CD14-positive monocyte (primary cell): ENCODE measurements at regions not wholly inside any gene's neighbourhood (a gene's known extent, or its start where the extent isn't known, plus 50 kb on each side); places are given as distances from the start of the nearest gene placed in this dataset.

Experiments
- DNase-seq, 3 donors: peaks; one replicate each; pipeline ENCODE4 v3.0.0-alpha.2; 2011 to 2022
- H2AFZ ChIP-seq: 2 replicates; pipeline ENCODE4 v1.6.0; 2012; ENCODE audit warnings: mild to moderate bottlenecking, low read depth, low read length, inconsistent platforms; ENCODE audit not compliant: insufficient read depth, poor library complexity, severe bottlenecking
- H3K27ac ChIP-seq, 2 donors: 1 replicate in 1 of 2; 2 replicates in 1 of 2; pipeline ENCODE4 v1.5.1; 2012 to 2013; ENCODE audit warnings: low read length in 2 of 2, control low read depth in 1 of 2, inconsistent platforms in 1 of 2, low read depth in 1 of 2, mild to moderate bottlenecking in 1 of 2
- H3K27me3 ChIP-seq, 2 donors: one replicate each; pipeline versions ENCODE4 v1.6.0 to v1.6.1; 2011 to 2013; ENCODE audit warnings: low read length in 2 of 2; ENCODE audit not compliant: control insufficient read depth in 2 of 2, insufficient read depth in 2 of 2
- H3K36me3 ChIP-seq, 2 donors: replicated peaks in 1 of 2; 1 replicate in 1 of 2; 2 replicates in 1 of 2; pipeline versions ENCODE4 v1.5.1 to v1.6.1; 2012 to 2013; ENCODE audit warnings: low read length in 2 of 2, control low read depth in 1 of 2, inconsistent platforms in 1 of 2, mild to moderate bottlenecking in 1 of 2; ENCODE audit not compliant: insufficient read depth in 2 of 2, control insufficient read depth in 1 of 2
- H3K4me1 ChIP-seq, 2 donors: 1 replicate in 1 of 2; 2 replicates in 1 of 2; pipeline versions ENCODE4 v1.5.1 to v1.6.1; 2012 to 2013; ENCODE audit warnings: low read length in 2 of 2, control low read depth in 1 of 2, inconsistent platforms in 1 of 2, mild to moderate bottlenecking in 1 of 2, moderate library complexity in 1 of 2; ENCODE audit not compliant: insufficient read depth in 2 of 2, control insufficient read depth in 1 of 2
- H3K4me2 ChIP-seq: replicated peaks from 2 replicates; pipeline ENCODE3; 2012; ENCODE audit warnings: low read length, moderate library complexity, mild to moderate bottlenecking; ENCODE audit not compliant: poor library complexity, severe bottlenecking; ENCODE audit errors: extremely low read depth
- H3K4me3 ChIP-seq, 3 experiments: fragments of 200-600 bp in 1 of 3; sonication (generic) in 1 of 3; replicated peaks in 1 of 3; 1 replicate in 2 of 3; 2 replicates in 1 of 3; pipeline ENCODE4 v1.5.1; 2011 to 2013; ENCODE audit warnings: low read length in 3 of 3, mild to moderate bottlenecking in 3 of 3, control low read depth in 2 of 3, low read depth in 2 of 3, inconsistent platforms in 1 of 3, moderate library complexity in 1 of 3
- H3K79me2 ChIP-seq: 2 replicates; pipeline ENCODE4 v1.6.0; 2012; ENCODE audit warnings: mild to moderate bottlenecking, control low read depth, inconsistent platforms, low read length, moderate library complexity; ENCODE audit not compliant: insufficient read depth
- H3K9ac ChIP-seq: 2 replicates; pipeline ENCODE4 v1.6.0; 2017; ENCODE audit warnings: low read length, mild to moderate bottlenecking; ENCODE audit not compliant: insufficient read depth, poor library complexity, severe bottlenecking
- H3K9me3 ChIP-seq, 2 donors: replicated peaks in 1 of 2; 1 replicate in 1 of 2; 2 replicates in 1 of 2; pipeline versions ENCODE4 v1.5.1 to v1.6.1; 2012 to 2013; ENCODE audit warnings: low read length in 2 of 2, control low read depth in 1 of 2; ENCODE audit not compliant: control insufficient read depth in 1 of 2, insufficient read depth in 1 of 2
- H4K20me1 ChIP-seq: 2 replicates; pipeline ENCODE4 v1.6.0; 2012; ENCODE audit warnings: mild to moderate bottlenecking, low read length, control low read depth, moderate library complexity; ENCODE audit not compliant: insufficient read depth
- H3K27ac Mint-ChIP-seq, 7 donors: one replicate each; pipeline ENCODE4 v1.8.0; 2020; ENCODE audit warnings: mild to moderate bottlenecking in 7 of 7, mixed read lengths in 7 of 7, moderate library complexity in 6 of 7, inconsistent platforms in 2 of 7
- H3K27me3 Mint-ChIP-seq, 3 donors: one replicate each; pipeline ENCODE4 v1.8.0; 2021 to 2022; ENCODE audit warnings: low read depth in 3 of 3, mild to moderate bottlenecking in 3 of 3, mixed read lengths in 3 of 3, moderate library complexity in 3 of 3, inconsistent platforms in 1 of 3
- H3K36me3 Mint-ChIP-seq, 2 donors: one replicate each; pipeline ENCODE4 v1.8.0; 2020; ENCODE audit warnings: mixed read lengths in 2 of 2, inconsistent platforms in 1 of 2, mild to moderate bottlenecking in 1 of 2
- H3K4me1 Mint-ChIP-seq: one replicate; pipeline ENCODE4 v1.8.0; 2020; ENCODE audit warnings: mild to moderate bottlenecking, mixed read lengths
- H3K4me3 Mint-ChIP-seq, 2 donors: one replicate each; pipeline ENCODE4 v1.8.0; 2020; ENCODE audit warnings: mild to moderate bottlenecking in 2 of 2, mixed read lengths in 2 of 2, moderate library complexity in 1 of 2
- H3K9me3 Mint-ChIP-seq, 7 donors: one replicate each; pipeline ENCODE4 v1.8.0; 2020 to 2022; ENCODE audit warnings: mixed read lengths in 7 of 7, mild to moderate bottlenecking in 6 of 7, moderate library complexity in 6 of 7, inconsistent platforms in 2 of 7
- CTCF ChIP-seq: fragments of 200-600 bp; IDR thresholded peaks from one replicate; pipeline ENCODE4 v1.8.0; 2022; ENCODE audit warnings: antibody characterized with exemption, mild to moderate bottlenecking
- WGBS: methylation state at CpG from one replicate; pipeline ENCODE4 v1.1.5; 2013; ENCODE audit warnings: missing lambda C conversion rate; ENCODE audit not compliant: insufficient coverage; 5-methylcytosine and 5-hydroxymethylcytosine counted together
- intact Hi-C, 2 donors: fragments of 100-400 bp; cut with micrococcal nuclease; formaldehyde crosslinking; loops; one replicate each; pipeline versions ENCODE4 v1.15.0 to v1.15.1; 2023

DNA sequence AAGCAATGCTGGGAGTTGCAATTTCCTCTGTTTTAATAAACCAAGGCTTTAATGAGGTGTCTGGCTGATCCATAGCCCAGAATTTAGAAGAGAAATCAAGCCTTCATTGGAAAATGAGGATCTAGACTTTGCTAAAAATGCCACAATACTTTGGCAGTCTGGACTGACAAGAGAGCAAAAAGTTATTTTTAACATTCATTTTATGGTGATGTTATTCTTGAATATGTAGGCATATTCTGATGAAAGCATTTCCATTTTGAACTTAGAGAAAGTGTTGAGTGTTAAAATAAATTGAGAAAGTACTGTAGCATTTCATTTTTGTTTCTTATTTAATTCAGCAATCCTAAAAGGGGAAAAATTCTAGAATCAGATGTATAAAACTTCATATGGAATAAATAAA is 151.8 kb upstream of the HNMT start:
- Mint-ChIP-seq H3K36me3 (no peaks in the 10 kb centered on the region), H3K4me1 (no peaks in the 10 kb centered on the region), H3K9me3 (peaks cover 0 to 2% (median 0%) of the 10 kb centered on the region in 7 donors), H3K4me3 (no peak overlapping the region), H3K27me3 (peaks cover 0 to 2% (median 0%) of the 10 kb centered on the region in 3 donors), H3K27ac (no peak overlapping the region)
- no peak overlapping the region for H2AFZ ChIP-seq
- H3K9me3 ChIP-seq = peaks cover 0 to 5% of the 10 kb centered on the region in 2 donors
- no peak overlapping the region for H3K9ac ChIP-seq
- DNase-seq = no peak
- no peak overlapping the region for H3K27ac ChIP-seq
- H3K79me2 ChIP-seq = no peaks in the 10 kb centered on the region
- no peak overlapping the region for H3K4me2 ChIP-seq
- H3K27me3 ChIP-seq = no peaks in the 10 kb centered on the region
- H3K4me3 ChIP-seq = no peak overlapping the region
- intact Hi-C loops = no loop called here
- no peaks in the 10 kb centered on the region for H3K4me1 ChIP-seq
- H3K36me3 ChIP-seq = no peaks in the 10 kb centered on the region
- no peaks in the 10 kb centered on the region for H4K20me1 ChIP-seq
- no peak for TF ChIP-seq CTCF

DNA sequence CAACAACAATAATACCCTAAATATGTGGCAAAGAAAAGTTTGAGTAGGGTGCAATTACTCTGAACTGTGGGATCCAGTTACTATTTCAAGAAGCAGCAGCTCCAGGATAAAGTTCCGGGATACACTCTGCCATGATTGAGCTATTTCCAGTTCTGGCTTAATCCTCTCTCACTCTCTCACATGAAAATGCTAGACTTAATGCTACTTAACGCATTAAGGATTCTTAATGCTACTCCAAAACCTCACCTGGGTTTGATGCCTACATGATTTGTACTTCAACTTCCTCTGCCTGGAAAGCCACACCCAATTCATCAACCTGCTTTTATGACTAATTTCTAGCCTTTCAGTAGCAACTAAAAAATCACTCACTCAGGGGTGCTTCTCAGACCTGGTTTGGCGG is 151.1 kb upstream of the HNMT start:
- H3K4me3 ChIP-seq = no peak overlapping the region
- Mint-ChIP-seq H3K27me3 (peaks cover 0 to 2% (median 0%) of the 10 kb centered on the region in 3 donors), H3K36me3 (no peaks in the 10 kb centered on the region), H3K27ac (no peak overlapping the region), H3K4me1 (no peaks in the 10 kb centered on the region), H3K9me3 (peaks cover 0 to 2% (median 0%) of the 10 kb centered on the region in 7 donors), H3K4me3 (no peak overlapping the region)
- no peak for TF ChIP-seq CTCF
- no peaks in the 10 kb centered on the region for H3K4me1 ChIP-seq
- H3K9ac ChIP-seq = no peak overlapping the region
- DNase-seq = no peak
- no peaks in the 10 kb centered on the region for H3K79me2 ChIP-seq
- H2AFZ ChIP-seq = no peak overlapping the region
- H3K9me3 ChIP-seq = peaks cover 0 to 5% of the 10 kb centered on the region in 2 donors
- no peaks in the 10 kb centered on the region for H4K20me1 ChIP-seq
- H3K27ac ChIP-seq = no peak overlapping the region
- 100% methylated on average over 1 of the region's 3 CpGs for WGBS
- intact Hi-C loops = no loop called here
- H3K36me3 ChIP-seq = no peaks in the 10 kb centered on the region
- H3K27me3 ChIP-seq = no peaks in the 10 kb centered on the region
- no peak overlapping the region for H3K4me2 ChIP-seq
